ENCODE measurements at regions not wholly inside any gene's neighbourhood (a gene's known extent, or its start where the extent isn't known, plus 50 kb on each side); places are given as distances from the start of the nearest gene placed in this dataset.

DNA sequence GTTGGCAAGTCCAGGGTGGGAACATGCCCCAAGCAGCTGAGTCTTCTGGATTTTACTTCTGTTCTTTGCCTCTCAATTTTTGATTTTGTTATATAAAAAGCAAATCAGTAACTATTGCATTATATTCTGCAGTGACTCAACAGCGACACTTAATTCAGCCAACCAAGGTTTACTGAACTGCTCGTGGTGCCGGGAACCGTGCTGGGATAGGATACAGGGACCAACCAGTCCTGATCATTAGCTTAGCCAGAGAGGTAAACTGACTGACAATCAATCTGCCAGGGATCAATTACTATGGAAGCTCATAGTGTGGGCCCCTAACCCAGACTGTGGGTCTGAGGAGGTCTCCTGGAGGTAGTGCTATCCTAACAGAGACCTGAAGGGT lies 68.4 kb upstream of the ZNF281 start:
- TF ChIP-seq, protein P1, sequence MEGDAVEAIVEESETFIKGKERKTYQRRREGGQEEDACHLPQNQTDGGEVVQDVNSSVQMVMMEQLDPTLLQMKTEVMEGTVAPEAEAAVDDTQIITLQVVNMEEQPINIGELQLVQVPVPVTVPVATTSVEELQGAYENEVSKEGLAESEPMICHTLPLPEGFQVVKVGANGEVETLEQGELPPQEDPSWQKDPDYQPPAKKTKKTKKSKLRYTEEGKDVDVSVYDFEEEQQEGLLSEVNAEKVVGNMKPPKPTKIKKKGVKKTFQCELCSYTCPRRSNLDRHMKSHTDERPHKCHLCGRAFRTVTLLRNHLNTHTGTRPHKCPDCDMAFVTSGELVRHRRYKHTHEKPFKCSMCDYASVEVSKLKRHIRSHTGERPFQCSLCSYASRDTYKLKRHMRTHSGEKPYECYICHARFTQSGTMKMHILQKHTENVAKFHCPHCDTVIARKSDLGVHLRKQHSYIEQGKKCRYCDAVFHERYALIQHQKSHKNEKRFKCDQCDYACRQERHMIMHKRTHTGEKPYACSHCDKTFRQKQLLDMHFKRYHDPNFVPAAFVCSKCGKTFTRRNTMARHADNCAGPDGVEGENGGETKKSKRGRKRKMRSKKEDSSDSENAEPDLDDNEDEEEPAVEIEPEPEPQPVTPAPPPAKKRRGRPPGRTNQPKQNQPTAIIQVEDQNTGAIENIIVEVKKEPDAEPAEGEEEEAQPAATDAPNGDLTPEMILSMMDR (IDR thresholded peaks at IDR 0.05): no peak
- TF ChIP-seq POLR2A (IDR thresholded peaks at IDR 0.05): no peak

All from body of pancreas (tissue), 4 donors.